ENCODE measurements at regions not wholly inside any gene's neighbourhood (a gene's known extent, or its start where the extent isn't known, plus 50 kb on each side); places are given as distances from the start of the nearest gene placed in this dataset.

DNA sequence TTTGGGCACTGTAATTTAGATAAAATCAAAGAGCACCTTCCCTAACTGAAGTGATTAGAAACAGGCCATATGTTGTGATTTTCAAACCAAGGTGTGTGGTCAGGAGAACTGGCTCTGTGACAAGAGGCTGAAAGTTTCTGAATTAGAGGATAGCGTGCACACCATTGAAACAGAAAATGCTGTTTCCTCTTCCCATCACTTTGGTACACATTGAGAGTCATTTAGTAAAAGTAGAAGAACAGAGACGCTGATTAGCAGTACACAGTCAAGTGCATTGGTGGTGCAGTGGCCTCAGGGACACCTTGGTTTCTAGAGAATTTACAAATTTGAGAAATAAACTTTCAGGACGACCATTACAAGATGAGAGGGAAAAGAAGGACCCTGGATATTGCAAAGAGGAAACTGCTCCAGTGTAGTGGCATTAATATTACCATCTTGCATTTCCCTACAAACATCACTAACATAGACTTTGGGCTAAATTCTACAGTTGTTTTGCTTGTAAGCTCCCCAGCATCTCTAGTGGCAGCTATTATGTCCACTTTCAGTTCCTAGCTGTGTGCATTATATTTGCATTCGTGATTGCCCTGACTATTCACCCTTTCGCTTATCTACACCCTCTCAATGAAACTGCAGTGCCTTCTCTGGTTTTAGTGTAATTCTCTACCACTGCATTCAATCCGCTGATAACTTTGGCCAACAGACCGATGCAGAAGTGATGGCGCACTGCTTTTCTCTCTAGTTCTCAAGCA is 728.1 kb upstream of the GRM7 start:
- WGBS (ENCODE audit: insufficient coverage, low coverage, missing lambda C conversion rate), result 2% methylated on average over 8 of the region's 8 CpGs
- no peak for FAIRE-seq
- Histone ChIP-seq H3K27ac (ENCODE audit: extremely low read depth, low read depth, low read length) (no peak overlapping the region), H4K20me1 (replicated peaks; ENCODE audit: control insufficient read depth, insufficient read depth, low read length) (no peaks in the 10 kb centered on the region), H3K4me1 (replicated peaks in 1 of 2; ENCODE audit: control insufficient read depth in 2 of 2, insufficient read depth in 2 of 2, low read length in 2 of 2) (no peaks in the 10 kb centered on the region), H3K79me2 (ENCODE audit: control insufficient read depth, insufficient read depth, low read length) (no peaks in the 10 kb centered on the region), H3K9me1 (ENCODE audit: control insufficient read depth, insufficient read depth, low read length) (no peaks in the 10 kb centered on the region), H3K9ac (ENCODE audit: insufficient read depth in 1 of 2, low read depth in 2 of 2, low read length in 2 of 2) (no peak overlapping the region), H2AFZ (ENCODE audit: low read depth, low read length) (no peak overlapping the region), H3K4me3 (no peak overlapping the region), H3K9me3 (replicated peaks; ENCODE audit: control insufficient read depth, insufficient read depth, low read depth, low read length) (no peaks in the 10 kb centered on the region; the same call in 1 of the 2 replicates), H3K4me2 (ENCODE audit: insufficient read depth, low read length) (no peak overlapping the region), H3K27me3 (ENCODE audit: control insufficient read depth in 2 of 2, insufficient read depth in 2 of 2, low read length in 2 of 2) (no peaks in the 10 kb centered on the region), H3K36me3 (ENCODE audit: control insufficient read depth, insufficient read depth, low read length) (no peaks in the 10 kb centered on the region)
- no TSS peak for BruUV-seq (replicated peaks)
- intact Hi-C loops (cut with micrococcal nuclease) (no loop called here), in situ Hi-C loops (cut with MboI) (no loop called here)
- no peak for TF ChIP-seq ZNF830 (CRISPR knock-in tag; IDR thresholded peaks at IDR 0.05)
- TF ChIP-seq ZNF445 (CRISPR knock-in tag; IDR thresholded peaks at IDR 0.05; ENCODE audit: low read depth), result no peak
- TF ChIP-seq ZFX (CRISPR knock-in tag; IDR thresholded peaks at IDR 0.05), result no peak
- TF ChIP-seq THRAP3 (IDR thresholded peaks at IDR 0.05; ENCODE audit: borderline replicate concordance), result no peak
- no peak for TF ChIP-seq ZNF224 (CRISPR knock-in tag; IDR thresholded peaks at IDR 0.05)
- TF ChIP-seq HCFC1 (IDR thresholded peaks at IDR 0.05; ENCODE audit: low read depth, low read length), result no peak
- TF ChIP-seq SMARCC2 (IDR thresholded peaks at IDR 0.05; ENCODE audit: low read depth), result no peak
- no peak for TF ChIP-seq PHF8 (IDR thresholded peaks at IDR 0.05; ENCODE audit: borderline replicate concordance, low read length)
- TF ChIP-seq, protein P1, sequence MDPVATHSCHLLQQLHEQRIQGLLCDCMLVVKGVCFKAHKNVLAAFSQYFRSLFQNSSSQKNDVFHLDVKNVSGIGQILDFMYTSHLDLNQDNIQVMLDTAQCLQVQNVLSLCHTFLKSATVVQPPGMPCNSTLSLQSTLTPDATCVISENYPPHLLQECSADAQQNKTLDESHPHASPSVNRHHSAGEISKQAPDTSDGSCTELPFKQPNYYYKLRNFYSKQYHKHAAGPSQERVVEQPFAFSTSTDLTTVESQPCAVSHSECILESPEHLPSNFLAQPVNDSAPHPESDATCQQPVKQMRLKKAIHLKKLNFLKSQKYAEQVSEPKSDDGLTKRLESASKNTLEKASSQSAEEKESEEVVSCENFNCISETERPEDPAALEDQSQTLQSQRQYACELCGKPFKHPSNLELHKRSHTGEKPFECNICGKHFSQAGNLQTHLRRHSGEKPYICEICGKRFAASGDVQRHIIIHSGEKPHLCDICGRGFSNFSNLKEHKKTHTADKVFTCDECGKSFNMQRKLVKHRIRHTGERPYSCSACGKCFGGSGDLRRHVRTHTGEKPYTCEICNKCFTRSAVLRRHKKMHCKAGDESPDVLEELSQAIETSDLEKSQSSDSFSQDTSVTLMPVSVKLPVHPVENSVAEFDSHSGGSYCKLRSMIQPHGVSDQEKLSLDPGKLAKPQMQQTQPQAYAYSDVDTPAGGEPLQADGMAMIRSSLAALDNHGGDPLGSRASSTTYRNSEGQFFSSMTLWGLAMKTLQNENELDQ (CRISPR knock-in tag; IDR thresholded peaks at IDR 0.05; ENCODE audit: borderline replicate concordance), result no peak
- TF ChIP-seq, protein P2, sequence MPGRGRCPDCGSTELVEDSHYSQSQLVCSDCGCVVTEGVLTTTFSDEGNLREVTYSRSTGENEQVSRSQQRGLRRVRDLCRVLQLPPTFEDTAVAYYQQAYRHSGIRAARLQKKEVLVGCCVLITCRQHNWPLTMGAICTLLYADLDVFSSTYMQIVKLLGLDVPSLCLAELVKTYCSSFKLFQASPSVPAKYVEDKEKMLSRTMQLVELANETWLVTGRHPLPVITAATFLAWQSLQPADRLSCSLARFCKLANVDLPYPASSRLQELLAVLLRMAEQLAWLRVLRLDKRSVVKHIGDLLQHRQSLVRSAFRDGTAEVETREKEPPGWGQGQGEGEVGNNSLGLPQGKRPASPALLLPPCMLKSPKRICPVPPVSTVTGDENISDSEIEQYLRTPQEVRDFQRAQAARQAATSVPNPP (IDR thresholded peaks at IDR 0.05; ENCODE audit: borderline replicate concordance, insufficient read depth, insufficient read length), result no peak
- TF ChIP-seq MAFK (IDR thresholded peaks at IDR 0.05; ENCODE audit: low read length), result no peak
- ATAC-seq, result no peak
- ChIA-PET CTCF (ENCODE audit: low intra/inter-chr PET ratio) (no interaction called here), POLR2A (no interaction called here)
- DNase-seq (ENCODE audit: extremely low read depth in 1 of 4, low spot score in 3 of 4), result no peak
